GM12878 (cell line): ENCODE measurements at regions not wholly inside any gene's neighbourhood (a gene's known extent, or its start where the extent isn't known, plus 50 kb on each side); places are given as distances from the start of the nearest gene placed in this dataset.
"Not testable (repeated sequence)": the region's sequence is repeated elsewhere in the genome, so short reads cannot be mapped to it uniquely, and the experiment has no call there.

Experiments used
- ATAC-seq: fragments of 200-7000 bp; cut with Tn5 transposase; 3 replicates; pipeline ENCODE4 v1.9.1; 2020; ENCODE audit warnings: mild to moderate bottlenecking, moderate library complexity
- BruUV-seq: library from RNA; stranded (reverse); fragments of 400-500 nt; replicated peaks from 2 replicates; lab custom pipeline; 2021; lab: Mats Ljungman, UMichigan
- CTCF ChIA-PET: fragments of 300-600 bp; sonication (Branson Sonifier 250); formaldehyde crosslinking; extraction: SDS; loops from one replicate; lab custom pipeline; 2021; ENCODE audit warnings: inconsistent platforms; lab: Yijun Ruan, JAX
- POLR2A ChIA-PET: fragments of 350-600 bp; formaldehyde crosslinking; extraction: SDS; loops from one replicate; lab custom pipeline; 2021; ENCODE audit warnings: inconsistent platforms; lab: Charles Lee
- RAD21 ChIA-PET: fragments of 300-600 bp; sonication (Branson Sonifier 250); formaldehyde crosslinking; loops from one replicate; lab custom pipeline; 2023; ENCODE audit warnings: antibody characterized with exemption; ENCODE audit not compliant: unreplicated experiment; lab: Charles Lee
- SMC1A ChIA-PET: fragments of 300-600 bp; sonication (Branson Sonifier 250); formaldehyde crosslinking; loops from one replicate; lab custom pipeline; 2023; ENCODE audit not compliant: unreplicated experiment, uncharacterized antibody; lab: Charles Lee
- DNase-seq: peaks from one replicate; pipeline ENCODE4 v3.0.0-alpha.2; 2011; ENCODE audit warnings: low read depth, low spot score
- FAIRE-seq: peaks from 3 replicates; lab custom pipeline; 2011; peaks lifted over from hg19 to GRCh38; lab: Jason Lieb, UNC
- H2AFZ ChIP-seq: 2 replicates; pipeline ENCODE4 v1.6.0; 2011; ENCODE audit warnings: low read depth, low read length, control low read depth; ENCODE audit not compliant: control insufficient read depth
- H3K27ac ChIP-seq: 2 replicates; pipeline ENCODE4 v1.5.1; 2011; ENCODE audit warnings: control low read depth; ENCODE audit not compliant: control insufficient read depth, insufficient read depth
- H3K27me3 ChIP-seq, 2 experiments: replicated peaks in 1 of 2; 2 replicates each; pipeline versions ENCODE4 v1.6.0 to v1.6.1; 2011; ENCODE audit warnings: low read length in 1 of 2; ENCODE audit not compliant: control insufficient read depth in 2 of 2, insufficient read depth in 2 of 2
- H3K36me3 ChIP-seq, 2 experiments: 2 replicates each; pipeline ENCODE4 v1.5.1; 2011; ENCODE audit warnings: low read length in 1 of 2; ENCODE audit not compliant: control insufficient read depth in 2 of 2, insufficient read depth in 2 of 2
- H3K4me1 ChIP-seq: 2 replicates; pipeline ENCODE4 v1.6.1; 2011; ENCODE audit warnings: mild to moderate bottlenecking, low read length, moderate library complexity, mixed read lengths; ENCODE audit not compliant: control insufficient read depth, insufficient read depth
- H3K4me2 ChIP-seq: 2 replicates; pipeline ENCODE4 v1.6.0; 2011; ENCODE audit warnings: control low read depth; ENCODE audit not compliant: control insufficient read depth, insufficient read depth
- H3K4me3 ChIP-seq: fragments of 200-600 bp; sonication (generic); 2 replicates; pipeline ENCODE4 v1.5.1; 2016
- H3K79me2 ChIP-seq: 2 replicates; pipeline ENCODE4 v1.6.0; 2011; ENCODE audit warnings: low read length; ENCODE audit not compliant: control insufficient read depth, insufficient read depth
- H3K9ac ChIP-seq: 2 replicates; pipeline ENCODE4 v1.8.0; 2011; ENCODE audit warnings: low read length, control low read depth, mixed read lengths; ENCODE audit not compliant: control insufficient read depth, insufficient read depth
- H3K9me3 ChIP-seq: replicated peaks from 3 replicates; pipeline ENCODE4 v1.5.1; 2011; ENCODE audit warnings: mild to moderate bottlenecking, low read length; ENCODE audit not compliant: control insufficient read depth, insufficient read depth
- H4K20me1 ChIP-seq: 2 replicates; pipeline ENCODE4 v1.6.0; 2011; ENCODE audit not compliant: control insufficient read depth, insufficient read depth
- WGBS: methylation state at CpG from one replicate; pipeline ENCODE4 v1.1.6; 2016; ENCODE audit warnings: low lambda C conversion rate; ENCODE audit not compliant: insufficient replicate concordance, insufficient coverage; ENCODE audit errors: missing lambda C conversion rate; 5-methylcytosine and 5-hydroxymethylcytosine counted together
- in situ Hi-C: fragments of 300-500 bp; cut with MboI; formaldehyde crosslinking; loops from 9 replicates; pipeline ENCODE4 v1.14.3; 2018; ENCODE audit warnings: mixed read lengths
- intact Hi-C: fragments of 100-400 bp; cut with micrococcal nuclease; formaldehyde crosslinking; loops from one replicate; pipeline ENCODE4 v1.14.2; 2022; ENCODE audit not compliant: unreplicated experiment

- not testable (repeated sequence) for H3K27me3 ChIP-seq
Observed at GRCh38 chr21:8194042-8194441, 2327.3 kb upstream of the TPTE start.

GRCh38 chr21:8197377-8198027 is 2323.9 kb upstream of the TPTE start:
- H3K27me3 ChIP-seq, H3K27ac ChIP-seq, FAIRE-seq, H3K36me3 ChIP-seq, H3K4me1 ChIP-seq, H4K20me1 ChIP-seq, BruUV-seq, H3K79me2 ChIP-seq, in situ Hi-C loops, H3K4me3 ChIP-seq, H3K9ac ChIP-seq, H2AFZ ChIP-seq, DNase-seq, RAD21 ChIA-PET, SMC1A ChIA-PET, POLR2A ChIA-PET, intact Hi-C loops, H3K9me3 ChIP-seq, H3K4me2 ChIP-seq, CTCF ChIA-PET: not testable (repeated sequence)
- ATAC-seq, result peak; percentile 58
- WGBS, result no CpG with 5 or more reads among the region's 20 CpGs

More at GRCh38 chr21:8194042-8194441, 2327.3 kb upstream of the TPTE start:
- POLR2A ChIA-PET, H3K4me2 ChIP-seq, H3K4me3 ChIP-seq, H3K4me1 ChIP-seq, H3K27ac ChIP-seq, SMC1A ChIA-PET, in situ Hi-C loops, RAD21 ChIA-PET, intact Hi-C loops, H3K9ac ChIP-seq, H3K79me2 ChIP-seq, H3K9me3 ChIP-seq, DNase-seq, H2AFZ ChIP-seq, FAIRE-seq, CTCF ChIA-PET, BruUV-seq, H4K20me1 ChIP-seq, H3K36me3 ChIP-seq: not testable (repeated sequence)
- ATAC-seq, result peak; percentile 85
- WGBS, result no CpG with 5 or more reads among the region's 17 CpGs

- SMC1A ChIA-PET, H2AFZ ChIP-seq, H3K4me3 ChIP-seq, BruUV-seq, H3K9ac ChIP-seq, H3K4me2 ChIP-seq, H3K4me1 ChIP-seq, CTCF ChIA-PET, H3K36me3 ChIP-seq, H4K20me1 ChIP-seq, H3K27ac ChIP-seq, intact Hi-C loops, H3K9me3 ChIP-seq, FAIRE-seq, H3K27me3 ChIP-seq, in situ Hi-C loops, POLR2A ChIA-PET, H3K79me2 ChIP-seq, RAD21 ChIA-PET, DNase-seq: not testable (repeated sequence)
- ATAC-seq, result peak; percentile 100
- WGBS, result no CpG with 5 or more reads among the region's 111 CpGs
Observed at GRCh38 chr21:8205094-8205891, 2316.1 kb upstream of the TPTE start.

GRCh38 chr21:8205892-8206188 is 2315.5 kb upstream of the TPTE start:
- H3K36me3 ChIP-seq, H2AFZ ChIP-seq, RAD21 ChIA-PET, H3K79me2 ChIP-seq, H3K9ac ChIP-seq, H4K20me1 ChIP-seq, H3K4me1 ChIP-seq, DNase-seq, SMC1A ChIA-PET, H3K4me3 ChIP-seq, in situ Hi-C loops, H3K27ac ChIP-seq, FAIRE-seq, BruUV-seq, H3K27me3 ChIP-seq, H3K4me2 ChIP-seq, intact Hi-C loops, POLR2A ChIA-PET, CTCF ChIA-PET, H3K9me3 ChIP-seq: not testable (repeated sequence)
- no CpG with 5 or more reads among the region's 40 CpGs for WGBS
- ATAC-seq, result peak; percentile 31
